AG04449 (cell line): ENCODE measurements at regions not wholly inside any gene's neighbourhood (a gene's known extent, or its start where the extent isn't known, plus 50 kb on each side); places are given as distances from the start of the nearest gene placed in this dataset.

Source experiments
- CTCF ChIA-PET: fragments of 350-600 bp; formaldehyde crosslinking; extraction: SDS; loops from one replicate; lab custom pipeline; 2021; ENCODE audit warnings: antibody characterized with exemption; lab: Yijun Ruan, JAX
- POLR2A ChIA-PET: fragments of 400-600, 350-600 bp; formaldehyde crosslinking; extraction: SDS; loops from one replicate; lab custom pipeline; 2020; ENCODE audit warnings: antibody characterized with exemption, inconsistent platforms; lab: Yijun Ruan, JAX
- DNase-seq: peaks from one replicate; pipeline ENCODE4 v3.0.0-alpha.2; 2010; ENCODE audit warnings: low read depth, low spot score
- H3K4me3 ChIP-seq: 2 replicates; pipeline ENCODE4 v1.5.1; 2011; ENCODE audit warnings: low read depth, mild to moderate bottlenecking, control low read depth, low read length
- TF ChIP-seq, protein P1 (sequence below): IDR thresholded peaks from one replicate; pipeline ENCODE4 v1.5.1; 2011; ENCODE audit warnings: mild to moderate bottlenecking, moderate library complexity, low read length, control low read depth, inconsistent platforms; ENCODE audit not compliant: insufficient read depth; ENCODE audit errors: missing control alignments

DNA sequence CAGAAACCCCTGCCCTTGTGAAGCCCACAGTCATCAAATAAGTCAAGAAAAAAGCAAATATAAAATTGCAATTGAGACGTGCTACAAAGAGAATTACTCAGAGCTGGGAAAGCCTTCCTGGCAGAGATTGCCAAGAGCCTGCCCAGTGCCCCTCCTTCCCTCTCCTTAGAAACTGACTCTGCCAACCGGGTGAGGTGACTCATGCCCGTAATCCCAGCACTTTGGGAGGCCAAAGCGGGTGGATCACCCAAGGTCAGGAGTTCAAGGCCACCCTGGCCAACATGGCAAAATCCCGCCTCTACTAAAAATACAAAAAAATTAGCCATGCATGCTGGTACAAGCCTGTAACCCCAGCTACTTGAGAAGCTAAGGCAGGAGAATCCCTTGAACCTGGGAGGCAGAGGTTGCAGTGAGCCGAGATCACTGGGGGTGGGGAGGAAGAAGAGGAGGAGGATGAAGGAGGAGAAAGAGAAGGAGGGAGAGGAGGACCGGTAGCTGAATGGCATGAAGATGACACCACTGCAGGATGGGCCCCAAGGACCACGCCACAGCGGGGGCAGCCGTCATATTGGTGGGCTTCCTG, 76.1 kb upstream of the RTL6 start:
- DNase-seq, result peak; percentile 16
- CTCF ChIA-PET, result interaction anchor here (2.0 to 5.3 kb wide), 2 partner anchors 493 to 581 kb away, joined by 6 to 18 read pairs; no protein-coding TSS in a partner anchor
- POLR2A ChIA-PET, result no interaction called here
- H3K4me3 ChIP-seq, result no peak overlapping the region
- TF ChIP-seq, protein P1, sequence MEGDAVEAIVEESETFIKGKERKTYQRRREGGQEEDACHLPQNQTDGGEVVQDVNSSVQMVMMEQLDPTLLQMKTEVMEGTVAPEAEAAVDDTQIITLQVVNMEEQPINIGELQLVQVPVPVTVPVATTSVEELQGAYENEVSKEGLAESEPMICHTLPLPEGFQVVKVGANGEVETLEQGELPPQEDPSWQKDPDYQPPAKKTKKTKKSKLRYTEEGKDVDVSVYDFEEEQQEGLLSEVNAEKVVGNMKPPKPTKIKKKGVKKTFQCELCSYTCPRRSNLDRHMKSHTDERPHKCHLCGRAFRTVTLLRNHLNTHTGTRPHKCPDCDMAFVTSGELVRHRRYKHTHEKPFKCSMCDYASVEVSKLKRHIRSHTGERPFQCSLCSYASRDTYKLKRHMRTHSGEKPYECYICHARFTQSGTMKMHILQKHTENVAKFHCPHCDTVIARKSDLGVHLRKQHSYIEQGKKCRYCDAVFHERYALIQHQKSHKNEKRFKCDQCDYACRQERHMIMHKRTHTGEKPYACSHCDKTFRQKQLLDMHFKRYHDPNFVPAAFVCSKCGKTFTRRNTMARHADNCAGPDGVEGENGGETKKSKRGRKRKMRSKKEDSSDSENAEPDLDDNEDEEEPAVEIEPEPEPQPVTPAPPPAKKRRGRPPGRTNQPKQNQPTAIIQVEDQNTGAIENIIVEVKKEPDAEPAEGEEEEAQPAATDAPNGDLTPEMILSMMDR, result no peak

DNA sequence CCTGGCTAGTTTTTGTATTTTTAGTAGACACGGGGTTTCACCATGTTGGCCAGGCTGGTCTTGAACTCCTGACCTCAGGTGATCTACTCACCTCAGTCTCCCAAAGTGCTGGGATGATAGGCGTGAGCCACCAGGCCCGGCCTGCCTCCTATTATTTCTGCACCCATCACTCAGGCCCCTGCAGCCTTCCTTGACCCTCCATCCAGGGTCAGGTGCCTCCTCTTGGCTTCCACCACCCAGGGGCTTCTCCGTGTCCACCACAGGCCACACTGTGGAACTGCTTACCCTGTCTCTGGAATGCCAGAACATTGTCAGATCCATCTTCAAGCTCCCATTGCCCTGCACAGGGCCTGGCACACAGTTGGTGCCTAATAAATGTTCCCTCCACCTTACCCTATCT, 75.4 kb upstream of the RTL6 start:
- H3K4me3 ChIP-seq, result no peak overlapping the region

DNA sequence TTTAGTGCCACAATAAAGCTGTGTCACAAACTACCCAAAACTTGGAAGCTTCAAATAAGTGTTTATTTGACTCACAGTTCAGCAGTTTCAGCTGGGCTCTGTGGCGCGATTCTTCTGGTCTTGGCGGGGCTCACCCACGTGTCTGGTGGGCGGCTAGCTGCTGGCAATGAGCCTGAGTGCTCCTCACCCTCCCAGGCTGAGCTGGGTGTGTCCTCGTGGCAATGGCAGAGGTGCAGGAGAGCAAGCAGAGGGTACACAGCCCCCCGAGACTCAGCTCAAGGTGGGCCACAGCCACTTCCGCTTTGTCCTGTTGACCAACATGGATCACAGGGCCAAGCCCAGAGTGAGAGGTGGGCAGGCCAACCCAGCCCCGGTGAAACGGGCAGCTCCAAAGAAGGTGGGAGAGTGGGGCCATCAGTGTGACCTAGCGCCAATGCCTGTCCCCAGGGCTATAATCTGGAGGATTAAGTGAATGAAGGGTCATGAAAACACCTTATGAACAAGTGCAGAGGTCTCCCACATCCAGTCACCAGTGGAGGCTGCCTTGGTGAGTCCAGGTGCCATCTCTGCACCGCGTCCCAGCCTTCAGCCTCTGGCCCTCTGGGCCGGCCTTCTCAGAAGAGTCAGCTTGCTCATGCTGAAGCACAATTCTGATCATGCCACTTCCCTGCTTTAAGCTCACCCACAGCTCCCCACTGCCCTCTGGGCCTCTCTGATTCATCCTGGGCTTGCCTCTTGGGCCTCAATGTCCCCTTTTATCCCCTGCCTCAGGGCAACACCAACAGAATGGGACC, 74.6 kb upstream of the RTL6 start:
- CTCF ChIA-PET, result interaction anchor here (0.8 to 5.3 kb wide), 5 partner anchors 12 to 579 kb away, joined by 3 to 18 read pairs (median 6); no protein-coding TSS in a partner anchor
- no peak for DNase-seq

More for the DNA sequence above, 75.4 kb upstream of the RTL6 start:
- TF ChIP-seq, protein P1, result no peak
- CTCF ChIA-PET, result interaction anchor here (2.0 to 5.3 kb wide), 2 partner anchors 492 to 580 kb away, joined by 6 to 18 read pairs; no protein-coding TSS in a partner anchor
- no peak for DNase-seq
- POLR2A ChIA-PET, result no interaction called here

DNA sequence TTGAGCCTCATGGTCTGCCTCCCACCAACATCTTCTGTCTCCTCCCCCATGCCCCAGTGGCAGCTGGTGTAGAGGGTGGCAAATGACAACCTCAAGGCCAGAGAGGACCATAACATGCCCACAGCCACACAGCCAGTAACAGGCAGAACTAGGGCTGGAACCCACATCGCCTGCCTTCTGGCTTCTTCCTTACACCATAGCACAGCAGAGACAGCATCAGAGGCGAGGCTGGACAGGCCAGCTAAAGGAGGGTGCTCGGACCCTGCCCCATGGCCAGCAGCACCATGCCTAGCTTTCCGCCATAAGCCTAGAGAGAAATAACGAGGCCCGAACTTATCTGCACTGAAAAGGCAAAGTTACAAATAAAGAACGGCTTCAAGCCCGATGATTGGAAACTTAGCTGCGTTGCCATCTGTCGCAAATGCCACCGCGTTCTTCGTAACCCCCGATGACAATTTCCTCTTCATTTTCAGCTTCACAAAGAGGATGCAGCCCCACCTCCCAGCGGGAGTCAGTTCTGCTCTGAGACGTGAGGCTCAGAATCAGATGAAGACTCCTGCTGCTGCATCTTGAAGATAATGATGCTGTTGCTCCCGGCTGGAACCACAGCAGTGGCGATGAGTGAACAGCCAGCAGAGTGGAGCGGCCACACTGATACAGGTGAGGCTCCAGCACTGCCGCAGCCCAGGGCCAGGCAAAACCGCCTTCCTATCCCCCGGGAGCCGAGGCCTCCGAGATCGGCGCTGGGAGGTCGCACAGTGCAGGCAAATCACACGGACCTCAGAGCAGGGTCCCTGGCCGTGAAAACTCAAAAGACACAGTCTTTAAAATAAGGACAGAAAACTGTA, 73.8 kb upstream of the RTL6 start:
- ChIA-PET CTCF (interaction anchor here (0.5 to 5.3 kb wide), 6 partner anchors 11 to 1231 kb away, joined by 3 to 18 read pairs (median 5); no protein-coding TSS in a partner anchor), POLR2A (no interaction called here)
- TF ChIP-seq, protein P1, result no peak
- no peak overlapping the region for H3K4me3 ChIP-seq
- DNase-seq, result no peak

More for the DNA sequence above, 74.6 kb upstream of the RTL6 start:
- TF ChIP-seq, protein P1, result no peak
- no peak overlapping the region for H3K4me3 ChIP-seq
- POLR2A ChIA-PET, result no interaction called here

DNA sequence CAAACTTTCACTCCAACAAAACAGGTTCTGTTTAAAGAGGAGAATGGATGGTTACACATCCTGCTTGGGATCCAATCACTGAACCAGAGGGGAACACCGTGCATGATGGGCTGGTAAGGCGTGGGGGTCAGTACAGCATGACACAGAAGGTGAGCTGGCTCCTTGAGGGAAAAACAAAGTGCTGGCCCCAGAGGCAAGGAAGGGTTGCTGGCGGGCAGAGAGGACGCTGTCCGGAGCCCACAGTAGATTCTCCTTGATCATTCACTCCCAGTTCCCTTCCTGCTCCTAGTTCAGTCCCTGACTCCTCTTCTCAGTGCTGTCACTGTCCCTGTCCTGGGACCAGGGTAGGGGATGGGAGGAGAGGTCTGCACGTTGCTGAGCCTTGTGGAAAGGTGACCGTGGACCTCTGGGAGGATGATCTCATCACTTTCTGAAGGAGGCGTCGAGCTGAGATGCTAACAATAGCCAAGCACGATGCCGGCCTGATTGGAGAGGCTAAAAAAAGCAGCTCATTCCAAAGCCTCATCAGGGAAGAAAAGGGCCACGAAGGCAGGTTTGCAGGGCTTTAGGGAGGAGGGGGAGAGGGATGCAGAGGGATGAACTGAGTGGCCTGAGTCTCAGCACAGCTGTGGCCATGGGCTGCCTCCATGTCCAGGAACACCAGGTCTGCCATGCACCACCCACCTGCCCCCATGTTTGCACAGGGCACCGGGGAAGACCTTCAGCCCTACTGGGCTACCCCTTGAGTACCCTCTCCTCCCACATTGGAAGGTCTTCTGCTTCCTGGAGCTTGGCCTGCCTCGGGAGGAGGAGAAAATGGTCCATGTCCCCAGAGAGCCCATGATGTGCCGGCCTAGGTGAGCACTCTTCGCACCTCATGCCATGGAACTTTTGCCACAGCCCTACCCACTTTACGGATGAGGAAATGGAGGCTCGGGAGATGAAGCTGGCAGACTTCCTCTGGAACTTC, 72.7 kb upstream of the RTL6 start:
- TF ChIP-seq, protein P1, result no peak
- DNase-seq, result no peak
- ChIA-PET POLR2A (no interaction called here), CTCF (interaction anchor here (0.5 to 5.3 kb wide), 6 partner anchors 8 to 1229 kb away, joined by 3 to 18 read pairs (median 8); no protein-coding TSS in a partner anchor)
- H3K4me3 ChIP-seq, result no peak overlapping the region
